ENCODE measurements at regions not wholly inside any gene's neighbourhood (a gene's known extent, or its start where the extent isn't known, plus 50 kb on each side); places are given as distances from the start of the nearest gene placed in this dataset.

DNA sequence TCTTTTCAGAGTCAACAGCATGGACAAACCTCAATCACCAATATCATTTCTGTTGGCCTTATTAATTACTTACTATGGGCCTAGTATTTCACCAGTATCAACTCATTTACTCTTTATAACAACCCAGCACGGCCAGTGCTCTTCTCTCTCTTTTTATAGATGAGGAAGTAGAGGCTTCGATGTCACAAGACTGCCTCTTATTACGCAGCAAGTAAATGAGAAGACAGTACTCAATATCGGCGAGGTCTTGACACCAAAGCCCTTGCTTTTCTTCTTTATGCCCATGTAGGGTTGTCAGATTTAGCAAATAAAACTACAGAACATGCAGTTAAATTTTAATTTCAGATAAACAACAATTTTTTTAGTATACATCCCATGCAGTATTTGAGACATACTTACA, 99.0 kb upstream of the KCNMB2 start:
- no peak for DNase-seq (ENCODE audit: low read depth in 2 of 2)

DNA sequence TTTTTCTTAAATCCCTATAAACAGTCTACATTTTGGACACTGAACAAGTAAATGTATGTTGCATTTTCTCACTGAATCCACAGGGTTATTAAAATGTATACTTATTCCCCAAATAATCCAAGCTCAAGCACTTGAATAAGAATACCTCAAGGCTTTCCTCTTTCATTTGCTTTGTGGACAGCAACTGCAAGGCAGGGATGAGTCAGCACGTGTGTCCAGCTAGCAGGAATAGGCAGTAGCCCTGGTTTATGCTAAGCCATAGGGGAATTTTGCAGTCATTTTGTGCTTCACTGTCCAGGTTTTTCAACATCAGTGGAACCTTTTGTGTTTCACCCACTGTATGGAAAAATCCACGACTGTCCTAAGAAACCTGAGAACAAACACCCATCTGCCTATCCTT, 96.7 kb upstream of the KCNMB2 start:
- no peak for DNase-seq (ENCODE audit: low read depth in 2 of 2)

DNA sequence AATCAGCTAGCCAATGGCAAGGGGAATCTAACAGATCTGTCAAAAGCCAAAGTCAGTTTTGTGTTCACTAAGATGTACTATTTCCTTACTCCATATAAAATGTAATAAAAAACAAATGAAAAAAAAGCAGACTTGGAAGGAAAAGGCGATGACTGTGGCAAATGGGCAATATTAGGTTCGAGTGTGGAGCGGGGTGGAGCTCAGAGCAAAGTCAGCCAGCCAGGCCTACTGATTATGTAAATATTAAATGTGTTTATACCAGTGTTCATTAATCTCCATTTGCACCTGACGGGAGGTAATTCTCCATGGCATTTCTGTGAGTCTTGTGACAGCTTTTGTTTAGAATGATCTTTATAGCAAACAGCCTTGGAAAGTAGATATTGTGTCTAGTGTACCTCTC, 96.2 kb upstream of the KCNMB2 start:
- DNase-seq (ENCODE audit: low read depth in 2 of 2), result no peak

DNA sequence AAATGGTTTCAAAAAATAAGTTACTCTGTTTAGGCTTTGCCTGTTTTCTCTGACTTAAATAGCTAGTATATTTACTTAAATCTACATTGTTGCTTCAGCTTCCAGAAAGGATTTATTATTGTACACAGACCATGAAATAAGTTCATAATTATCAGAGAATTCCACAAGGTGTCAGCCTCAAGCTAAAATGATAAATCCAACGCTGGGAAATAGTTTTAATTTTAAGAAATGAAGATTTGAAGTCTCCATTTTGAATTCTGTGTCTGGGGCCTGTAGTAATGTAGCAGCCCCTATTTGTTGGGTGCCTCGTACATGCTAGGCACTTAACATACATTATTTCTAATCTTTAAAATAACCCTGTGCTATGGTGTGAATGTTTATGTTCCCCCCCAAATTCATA, 92.6 kb upstream of the KCNMB2 start:
- no peak for DNase-seq (ENCODE audit: low read depth in 2 of 2)

DNA sequence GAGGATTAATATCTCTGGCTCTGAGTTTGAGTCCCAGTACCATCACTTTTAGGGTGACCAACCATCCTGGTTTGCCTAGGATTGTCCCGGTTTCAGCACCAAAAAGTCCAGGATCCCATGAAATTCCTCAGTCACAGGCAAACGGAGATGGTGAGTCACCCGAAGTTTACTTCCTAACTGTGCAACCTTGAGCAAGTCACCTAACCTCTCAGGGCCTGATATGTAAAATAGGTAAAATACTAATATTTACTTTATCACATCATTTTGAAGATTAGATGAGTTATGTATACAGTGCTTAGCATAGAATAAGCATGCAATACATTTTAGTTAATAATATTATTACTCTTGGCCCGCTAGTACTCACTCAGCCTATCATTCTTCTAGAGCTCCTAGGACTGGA, 91.1 kb upstream of the KCNMB2 start:
- DNase-seq (ENCODE audit: low read depth in 2 of 2), result no peak

DNA sequence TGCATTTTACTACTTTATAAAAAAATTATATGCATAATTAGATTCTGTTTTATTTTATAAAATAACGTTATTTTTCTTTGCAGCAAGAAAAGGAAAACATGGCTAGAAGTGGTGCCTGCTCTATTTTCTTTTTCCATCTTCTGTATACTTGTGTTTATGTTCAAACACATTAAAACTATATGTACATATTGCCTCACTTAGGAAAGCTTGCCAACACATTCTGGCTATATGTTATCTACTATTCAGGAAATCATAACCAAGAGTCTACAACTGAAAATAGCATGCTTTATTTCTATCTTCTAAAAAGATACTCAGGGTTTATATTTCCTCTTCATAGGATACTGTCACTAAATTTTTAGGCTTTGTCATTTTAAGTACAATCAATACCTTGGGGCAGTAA, 90.2 kb upstream of the KCNMB2 start:
- DNase-seq (ENCODE audit: low read depth in 2 of 2), result no peak

DNA sequence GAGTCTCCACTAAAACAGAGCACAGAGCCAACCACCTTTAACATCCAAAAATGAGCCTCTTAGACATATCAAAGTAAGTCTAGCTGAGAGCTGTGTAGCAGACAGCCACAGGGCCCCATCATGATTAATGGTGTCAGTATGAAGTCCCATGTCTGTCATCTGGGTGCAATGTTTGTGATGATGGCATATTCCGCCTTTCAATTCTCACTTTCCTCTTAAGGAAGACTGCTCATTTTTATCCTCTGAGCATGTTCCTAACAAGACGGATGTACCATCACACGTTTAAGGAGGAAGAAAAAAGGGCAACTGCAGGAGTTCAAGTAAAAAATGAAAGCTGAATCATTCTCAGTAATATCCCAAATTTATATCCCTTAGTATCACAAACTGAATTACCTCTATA, 85.8 kb upstream of the KCNMB2 start:
- no peak for DNase-seq (ENCODE audit: low read depth in 2 of 2)

DNA sequence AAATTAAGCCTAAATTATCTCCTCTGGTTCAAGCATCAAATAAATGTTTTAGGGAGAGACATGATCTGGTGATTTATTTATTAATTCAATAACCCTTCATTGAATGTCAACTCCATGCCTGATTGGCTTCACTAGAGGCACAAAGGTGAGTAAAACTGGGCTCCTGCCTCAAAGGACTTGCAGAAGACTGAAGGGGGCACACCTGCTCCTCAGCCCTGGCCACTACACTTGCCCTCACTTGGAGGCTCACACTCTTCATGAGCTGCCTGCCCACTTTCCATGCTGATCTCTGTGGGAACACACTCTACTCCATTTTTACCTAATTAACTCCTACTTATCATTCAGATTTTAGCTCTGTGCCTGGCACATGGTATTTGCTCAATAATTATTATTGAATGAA, 84.4 kb upstream of the KCNMB2 start:
- no peak for DNase-seq (ENCODE audit: low read depth in 2 of 2)

DNA sequence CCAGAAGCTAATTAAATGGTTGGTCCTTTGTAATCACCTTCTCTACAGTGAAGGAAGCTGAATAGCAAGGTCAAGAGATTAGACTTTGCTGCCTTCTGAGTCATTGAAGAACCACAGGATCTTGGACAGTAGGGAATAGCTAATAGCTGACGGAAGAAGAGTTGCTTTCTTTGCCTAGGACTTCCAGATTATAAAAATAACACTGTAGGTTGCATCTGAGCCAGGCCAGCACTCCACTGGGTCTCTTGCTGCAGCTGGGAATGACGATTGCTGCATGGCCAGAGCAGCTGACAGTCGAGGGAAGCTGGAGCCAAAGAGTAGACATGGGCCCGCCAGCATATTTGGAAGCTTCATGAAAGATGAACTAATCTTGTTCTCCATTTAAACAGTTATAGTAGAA, 81.5 kb upstream of the KCNMB2 start:
- no peak for DNase-seq (ENCODE audit: low read depth in 2 of 2)

DNA sequence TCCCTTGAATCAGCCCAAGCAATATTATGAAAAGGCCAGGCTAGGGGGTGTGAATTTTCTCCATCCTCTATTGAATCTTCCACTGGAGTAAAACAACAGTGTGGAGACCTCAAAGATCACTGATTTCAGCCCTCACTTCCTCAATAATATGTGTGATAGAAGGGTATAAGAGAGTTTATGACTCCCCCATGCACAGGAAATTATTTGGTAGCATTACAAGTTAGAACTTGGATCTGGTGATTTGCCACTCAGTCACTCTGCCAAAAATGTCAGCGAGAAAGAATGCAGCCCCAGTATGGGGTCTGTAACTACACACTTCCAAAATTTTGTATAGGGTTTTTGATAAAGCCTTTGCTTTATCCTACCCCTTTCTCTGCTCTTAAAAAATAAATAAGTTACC, 81.0 kb upstream of the KCNMB2 start:
- DNase-seq (ENCODE audit: low read depth in 2 of 2), result no peak

DNA sequence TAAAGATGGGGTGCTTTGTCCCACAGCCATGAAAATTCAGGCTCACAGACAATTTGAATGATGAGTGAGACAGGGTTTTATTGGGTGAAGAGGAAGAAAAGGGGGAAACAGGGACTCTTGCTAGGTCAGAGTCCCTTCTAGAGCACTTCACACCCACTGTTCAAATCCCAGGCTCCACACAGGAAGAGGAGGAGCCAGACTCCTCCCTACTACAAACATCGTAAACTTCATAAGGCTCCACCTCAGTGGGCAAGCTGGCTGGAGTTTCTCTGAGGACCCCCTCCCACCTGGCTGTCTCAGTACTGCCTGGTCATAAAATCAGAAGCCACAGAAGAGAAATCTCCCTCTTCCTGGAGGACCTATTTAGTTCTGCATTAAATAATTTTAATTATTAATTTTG, 80.3 kb upstream of the KCNMB2 start:
- no peak for DNase-seq (ENCODE audit: low read depth in 2 of 2)

DNA sequence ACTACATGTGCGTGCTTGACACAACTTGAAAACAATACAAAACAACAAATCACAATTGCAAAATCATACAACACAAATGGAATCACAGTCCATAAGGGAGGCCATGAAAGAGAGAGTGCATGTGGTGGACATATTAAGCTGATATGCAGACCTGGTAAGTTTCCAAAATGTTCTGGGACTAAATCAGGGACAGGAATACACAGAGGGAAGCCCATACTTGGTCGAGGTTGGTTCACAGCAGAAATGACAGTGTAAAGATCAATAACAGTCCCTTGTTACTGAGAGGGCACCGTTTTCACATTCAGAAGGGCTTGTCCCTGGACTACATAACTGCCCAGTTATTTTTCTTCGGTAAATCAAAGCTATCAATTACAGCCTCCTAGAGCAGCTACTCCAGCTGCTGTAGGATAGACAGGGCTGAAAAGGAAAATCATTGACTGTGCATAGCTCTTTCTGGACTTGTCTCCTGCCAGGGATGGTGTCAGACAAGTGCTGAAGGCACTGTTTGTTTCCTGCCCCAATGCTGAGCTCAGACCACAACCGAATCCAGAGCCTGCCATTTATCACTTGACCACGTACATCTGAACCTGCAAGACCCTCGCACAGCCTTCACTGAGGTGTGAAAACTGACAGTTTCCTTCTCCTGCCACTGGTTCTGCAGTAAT, 79.5 kb upstream of the KCNMB2 start:
- DNase-seq (ENCODE audit: low read depth in 2 of 2), result no peak

DNA sequence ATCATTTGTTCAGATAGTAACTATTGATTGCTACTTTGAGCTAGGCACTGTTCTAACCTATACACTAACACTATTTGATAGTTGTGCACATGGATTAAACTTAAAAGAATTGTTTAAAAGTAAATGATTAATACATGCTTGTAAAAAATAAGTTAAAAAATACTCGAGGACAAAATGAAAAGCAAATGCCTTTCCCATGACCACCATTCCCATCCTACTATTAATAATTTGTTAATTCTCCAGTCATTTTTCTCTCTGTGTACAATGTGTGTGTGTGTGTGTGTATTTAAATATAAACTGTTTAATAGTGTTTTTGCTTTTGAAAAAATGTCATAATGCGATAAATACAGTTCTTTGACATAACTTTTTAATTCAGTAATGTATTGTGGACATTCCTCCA, 78.7 kb upstream of the KCNMB2 start:
- no peak for DNase-seq (ENCODE audit: low read depth in 2 of 2)

DNA sequence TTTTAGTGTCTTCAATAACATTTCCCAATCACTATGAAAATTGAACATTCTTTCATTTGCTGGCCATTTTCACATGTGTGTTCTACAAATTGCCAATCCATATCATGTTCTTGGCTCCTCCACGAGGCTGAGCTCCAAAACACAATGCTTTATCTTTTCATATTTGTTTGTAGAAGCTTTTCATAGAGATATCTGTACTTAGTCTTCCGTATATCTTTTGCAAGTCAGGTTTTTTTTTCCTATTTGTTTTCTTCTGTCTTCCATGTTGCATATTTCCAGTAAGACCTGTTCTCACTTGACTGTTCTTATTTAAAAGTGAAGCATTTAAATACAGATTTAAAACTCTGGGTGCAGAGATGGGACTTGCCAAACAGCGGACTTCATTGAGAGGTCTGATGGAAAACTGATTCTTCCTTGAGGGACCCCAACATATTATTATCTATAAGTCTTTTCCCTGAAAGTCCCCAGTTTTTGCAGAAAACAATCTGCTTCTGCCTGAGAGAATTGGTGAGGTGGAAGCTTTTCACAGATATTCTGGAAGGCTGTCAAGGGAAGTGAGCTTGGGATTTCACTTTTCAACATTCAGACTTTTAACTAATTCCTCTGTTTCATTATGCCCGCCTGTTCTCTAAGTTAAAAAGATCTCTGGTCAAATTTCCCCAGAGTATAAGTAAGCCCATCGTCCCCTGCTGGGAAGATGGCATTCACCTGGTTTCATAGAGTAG, 77.8 kb upstream of the KCNMB2 start:
- no peak for DNase-seq (ENCODE audit: low read depth in 2 of 2)

DNA sequence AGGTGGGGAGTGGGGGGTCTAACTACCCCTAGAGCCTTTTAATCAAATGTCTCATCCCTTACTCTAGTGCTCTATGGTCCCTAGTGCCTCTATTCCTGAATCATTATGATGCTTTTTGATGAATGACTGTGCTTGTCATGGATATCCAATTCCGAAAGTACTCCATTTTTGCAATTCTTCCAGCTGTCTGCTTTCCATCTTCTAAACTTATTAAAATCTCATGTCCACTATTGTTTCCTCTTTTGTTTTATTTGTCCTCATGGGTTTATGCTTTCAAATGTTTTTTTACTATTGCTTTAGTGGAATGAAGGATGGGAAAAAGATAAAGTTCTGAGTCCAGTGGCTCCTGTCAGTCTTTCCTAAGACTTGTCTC, 77.2 kb upstream of the KCNMB2 start:
- no peak for DNase-seq (ENCODE audit: low read depth in 2 of 2)

DNA sequence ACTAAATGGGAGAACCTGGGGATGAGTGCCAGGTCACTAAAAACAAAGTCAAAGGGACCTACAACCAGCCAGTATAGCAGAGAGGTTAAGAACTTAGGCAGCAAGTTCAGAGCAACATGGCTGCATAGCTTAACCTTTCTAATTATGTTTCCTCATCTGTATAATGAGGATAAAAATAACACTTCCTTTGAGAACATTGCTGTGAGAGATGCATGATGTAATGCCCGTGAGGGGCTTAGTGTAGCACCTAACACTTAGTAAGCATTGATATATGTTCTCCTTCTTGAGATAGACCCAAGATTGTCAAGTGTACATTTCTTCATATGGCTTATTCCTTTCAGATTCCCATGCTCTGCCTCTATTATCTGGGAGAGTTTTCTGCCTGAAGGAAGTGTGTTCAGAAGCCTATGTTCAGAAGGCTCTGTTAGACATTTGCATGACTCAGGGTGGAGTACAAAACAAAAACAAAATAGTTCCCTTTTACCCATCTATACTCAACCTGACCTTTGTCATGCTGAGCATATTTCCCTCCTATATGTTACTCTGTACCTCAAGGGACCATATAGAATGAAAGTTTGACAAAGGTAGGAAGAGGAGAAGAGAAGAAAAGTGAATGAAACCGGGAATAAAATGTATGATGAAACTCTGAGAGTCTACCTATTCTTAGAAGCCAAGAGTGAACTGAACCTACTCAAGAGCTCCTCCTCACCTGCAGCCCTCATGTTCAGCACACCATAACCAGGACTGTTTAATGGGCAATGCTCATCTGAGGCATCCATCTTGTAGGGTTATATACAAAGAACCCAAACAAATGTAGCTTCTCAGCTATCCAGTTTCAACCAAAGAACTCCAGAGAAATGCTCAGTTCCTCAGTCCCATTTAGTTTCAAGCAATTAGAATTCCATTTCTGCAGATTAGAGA, 70.7 kb upstream of the KCNMB2 start:
- no peak for DNase-seq (ENCODE audit: low read depth in 2 of 2)

DNA sequence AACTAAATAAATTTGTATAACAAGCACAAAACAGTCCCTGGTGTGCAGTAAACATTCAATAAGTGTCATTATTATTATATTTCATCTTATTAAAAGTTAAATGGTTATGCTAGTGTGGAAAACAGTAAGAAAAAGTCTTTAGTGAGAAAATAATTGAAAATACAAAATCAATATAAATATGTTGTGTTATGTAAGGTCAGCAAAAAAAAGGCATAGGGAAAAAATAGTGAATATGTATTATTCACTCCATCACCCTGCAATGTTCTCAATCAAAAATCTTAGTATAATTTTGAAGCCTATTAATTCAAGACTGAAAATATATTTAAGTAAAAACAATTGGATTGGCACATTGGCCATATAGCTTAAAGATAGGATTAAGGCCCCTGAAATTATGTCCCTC, 63.3 kb upstream of the KCNMB2 start:
- DNase-seq (ENCODE audit: low read depth in 2 of 2), result no peak

DNA sequence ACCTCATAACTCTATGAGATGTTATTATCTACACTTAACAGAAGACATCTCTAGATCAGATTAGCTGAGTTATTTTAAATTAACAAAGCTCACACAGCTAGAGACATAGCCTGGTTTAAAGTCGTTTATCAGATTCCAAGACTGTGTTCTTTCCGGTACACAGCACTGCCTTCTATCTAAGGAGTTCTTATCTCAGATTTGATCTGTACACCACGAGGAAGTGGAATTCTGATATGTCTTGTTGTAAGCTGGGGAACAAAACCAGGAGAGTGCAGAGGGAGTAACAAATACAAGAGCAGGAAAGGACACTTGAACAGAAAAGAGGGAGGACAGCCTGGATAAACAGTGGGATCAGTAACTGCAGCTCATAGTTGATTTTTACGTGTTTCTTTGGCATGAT, 61.7 kb upstream of the KCNMB2 start:
- DNase-seq (ENCODE audit: low read depth in 2 of 2), result no peak

DNA sequence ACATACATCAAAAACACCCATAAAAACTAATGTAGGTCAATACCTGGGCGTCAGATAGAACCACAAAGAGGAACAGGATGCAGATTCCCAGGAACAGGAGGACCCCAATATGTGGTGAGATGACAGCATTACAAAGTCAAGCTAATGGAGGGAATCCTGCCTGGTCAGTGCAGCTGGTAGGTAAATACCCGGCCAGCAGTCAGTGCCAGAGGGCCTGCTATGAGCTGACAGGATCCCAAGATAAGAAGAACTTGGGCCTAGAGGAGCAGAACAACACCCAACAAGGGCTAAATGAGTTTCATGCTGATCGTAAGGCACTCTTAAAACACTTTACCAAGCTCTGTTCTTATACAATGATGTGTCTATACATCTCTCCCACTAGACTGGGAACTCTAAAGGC, 61.2 kb upstream of the KCNMB2 start:
- no peak for DNase-seq (ENCODE audit: low read depth in 2 of 2)

DNA sequence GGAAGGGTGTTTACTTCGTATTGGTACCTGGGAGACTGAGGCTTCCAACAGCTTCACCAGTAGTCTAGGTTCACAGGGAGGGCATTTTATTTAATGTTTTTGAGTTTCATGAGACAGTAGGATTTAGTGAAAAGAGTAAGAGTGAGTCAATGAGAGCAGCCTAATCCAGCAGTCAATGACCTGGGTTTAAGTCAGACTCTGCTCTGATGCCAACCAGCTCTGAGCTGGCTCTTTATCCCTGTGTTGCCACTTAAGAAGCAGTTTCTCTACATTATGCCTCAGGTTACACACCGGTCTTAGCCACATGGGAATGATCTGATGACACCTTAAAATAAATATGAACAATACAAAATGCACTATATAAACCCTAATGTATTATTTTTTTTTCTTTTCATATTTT, 59.4 kb upstream of the KCNMB2 start:
- DNase-seq (ENCODE audit: low read depth in 2 of 2), result no peak

DNA sequence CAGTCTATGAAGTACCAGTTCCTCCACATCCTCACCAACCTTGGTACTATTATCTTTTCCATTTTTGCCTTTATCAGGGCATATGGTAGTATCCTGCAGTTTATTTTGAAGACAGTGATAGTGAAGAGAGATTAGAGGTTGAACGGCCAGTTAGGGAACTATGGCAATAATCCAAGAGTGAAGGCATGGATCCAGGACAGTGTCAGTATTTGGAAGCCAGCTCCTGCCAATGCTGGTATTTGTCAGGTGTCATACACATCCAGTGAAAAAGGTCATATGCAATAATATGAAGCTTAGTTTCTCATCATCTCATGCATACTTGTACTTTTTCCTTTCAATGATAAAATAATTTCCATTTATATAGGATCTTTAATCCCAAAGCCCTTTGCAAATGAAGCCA, 56.8 kb upstream of the KCNMB2 start:
- no peak for DNase-seq (ENCODE audit: low read depth in 2 of 2)

DNA sequence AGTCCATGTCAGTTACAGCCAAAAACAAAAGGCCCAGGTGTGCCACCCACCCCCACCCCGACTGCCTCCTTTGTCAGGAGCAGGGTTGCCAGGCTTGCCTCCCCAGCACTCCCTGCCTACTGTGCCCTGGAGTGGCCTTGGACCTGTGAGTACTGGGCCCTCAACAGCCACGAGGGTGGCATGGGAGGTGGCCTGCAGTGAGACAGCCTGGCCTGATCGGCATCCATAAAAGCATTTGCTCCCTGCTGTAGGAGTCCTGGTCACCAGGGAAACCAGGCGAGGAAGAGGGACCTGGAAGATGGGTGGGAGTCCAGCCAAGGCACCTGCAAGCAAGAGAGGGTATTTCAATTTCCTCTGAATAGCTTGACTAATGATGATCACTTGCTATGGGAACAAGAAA, 56.4 kb upstream of the KCNMB2 start:
- DNase-seq (ENCODE audit: low read depth in 2 of 2), result no peak

DNA sequence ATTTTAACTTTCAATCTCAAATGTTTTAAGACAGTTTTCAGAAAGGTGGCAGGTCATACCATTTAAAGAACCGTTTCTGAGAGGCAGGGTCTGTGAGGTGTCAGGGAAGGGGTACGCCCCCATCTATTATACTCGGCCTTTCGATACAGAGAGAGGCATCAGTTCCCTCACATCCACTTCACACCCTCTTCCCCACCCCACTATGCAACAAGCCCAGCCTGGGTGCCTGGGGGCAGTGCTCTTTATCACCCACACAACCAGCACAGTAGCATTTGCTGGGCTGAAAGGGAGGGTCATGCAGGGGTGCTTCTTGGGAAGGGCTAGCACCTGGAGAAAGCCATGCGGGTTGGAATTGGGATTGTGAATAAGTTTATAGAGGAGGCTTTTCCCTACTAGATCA, 56.0 kb upstream of the KCNMB2 start:
- no peak for DNase-seq (ENCODE audit: low read depth in 2 of 2)

Data from stimulated activated CD8-positive, alpha-beta memory T cell treated with anti-CD3 and anti-CD28 coated beads, Interleukin-7, amount 100 ng/mL, for 1 hour (primary cell).